Lower leg skin (tissue), 4 donors: ENCODE measurements at regions not wholly inside any gene's neighbourhood (a gene's known extent, or its start where the extent isn't known, plus 50 kb on each side); places are given as distances from the start of the nearest gene placed in this dataset.

ENCODE experiments used
- DNase-seq, 2 donors: peaks; one replicate each; pipeline ENCODE4 v3.0.0-alpha.2; 2019; ENCODE audit warnings: low spot score in 2 of 2
- H3K4me3 ChIP-seq: fragments of 200-600 bp; sonication (generic); 2 replicates; pipeline ENCODE4 v1.5.1; 2017; ENCODE audit warnings: mild to moderate bottlenecking, low read depth; ENCODE audit not compliant: poor library complexity, severe bottlenecking
- POLR2A ChIP-seq, 2 donors: fragments of 450-650 bp; IDR thresholded peaks; one replicate each; pipeline ENCODE4 v1.6.1; 2016 to 2017; ENCODE audit warnings: antibody characterized with exemption in 2 of 2, mild to moderate bottlenecking in 1 of 2, moderate library complexity in 1 of 2
- WGBS, 2 donors: methylation state at CpG; one replicate each; pipeline ENCODE4 v1.1.5; 2018; 5-methylcytosine and 5-hydroxymethylcytosine counted together
- intact Hi-C: fragments of 100-400 bp; cut with DNase I; formaldehyde crosslinking; loops from one replicate; pipeline ENCODE4 v1.15.0; 2023; ENCODE audit warnings: low total_unique reads
- TF ChIP-seq, protein P1 (sequence below), 3 donors: fragments of 450-650 bp; IDR thresholded peaks; one replicate each; pipeline ENCODE4 v1.5.1; 2016; ENCODE audit warnings: antibody characterized with exemption in 3 of 3, mild to moderate bottlenecking in 3 of 3, moderate library complexity in 2 of 3

DNA sequence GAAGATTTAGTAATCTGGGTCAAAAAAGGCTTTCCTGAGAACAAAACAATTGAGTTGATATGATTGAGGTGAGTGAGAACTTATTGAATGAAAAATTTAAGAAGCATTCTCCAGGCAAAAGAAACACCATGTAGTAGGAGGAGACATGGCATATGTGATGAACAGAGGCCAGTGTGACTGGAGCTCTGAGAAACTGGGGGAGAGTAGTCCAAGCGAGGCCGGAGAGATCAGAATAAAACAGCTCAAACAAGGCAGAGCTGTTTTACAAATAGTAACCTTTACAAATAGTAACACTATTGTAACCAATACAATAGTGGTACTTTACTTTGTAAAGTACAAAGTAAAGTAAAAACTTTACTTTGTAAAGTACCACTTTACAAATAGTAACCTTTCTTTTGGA lies 1159.1 kb downstream of the PCDH9 start:
- H3K4me3 ChIP-seq = no peak overlapping the region
- TF ChIP-seq, protein P1, sequence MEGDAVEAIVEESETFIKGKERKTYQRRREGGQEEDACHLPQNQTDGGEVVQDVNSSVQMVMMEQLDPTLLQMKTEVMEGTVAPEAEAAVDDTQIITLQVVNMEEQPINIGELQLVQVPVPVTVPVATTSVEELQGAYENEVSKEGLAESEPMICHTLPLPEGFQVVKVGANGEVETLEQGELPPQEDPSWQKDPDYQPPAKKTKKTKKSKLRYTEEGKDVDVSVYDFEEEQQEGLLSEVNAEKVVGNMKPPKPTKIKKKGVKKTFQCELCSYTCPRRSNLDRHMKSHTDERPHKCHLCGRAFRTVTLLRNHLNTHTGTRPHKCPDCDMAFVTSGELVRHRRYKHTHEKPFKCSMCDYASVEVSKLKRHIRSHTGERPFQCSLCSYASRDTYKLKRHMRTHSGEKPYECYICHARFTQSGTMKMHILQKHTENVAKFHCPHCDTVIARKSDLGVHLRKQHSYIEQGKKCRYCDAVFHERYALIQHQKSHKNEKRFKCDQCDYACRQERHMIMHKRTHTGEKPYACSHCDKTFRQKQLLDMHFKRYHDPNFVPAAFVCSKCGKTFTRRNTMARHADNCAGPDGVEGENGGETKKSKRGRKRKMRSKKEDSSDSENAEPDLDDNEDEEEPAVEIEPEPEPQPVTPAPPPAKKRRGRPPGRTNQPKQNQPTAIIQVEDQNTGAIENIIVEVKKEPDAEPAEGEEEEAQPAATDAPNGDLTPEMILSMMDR (IDR thresholded peaks at IDR 0.05) = no peak
- no peak for TF ChIP-seq POLR2A (IDR thresholded peaks at IDR 0.05)
- intact Hi-C loops = no loop called here
- DNase-seq = no peak
- 95 to 96% methylated on average over 2 of the region's 2 CpGs for WGBS, 2 donors

GRCh38 chr13:66069570-66069969 lies 1160.6 kb downstream of the PCDH9 start:
- TF ChIP-seq POLR2A (IDR thresholded peaks at IDR 0.05) = no peak
- TF ChIP-seq, protein P1 (IDR thresholded peaks at IDR 0.05) = no peak
- H3K4me3 ChIP-seq = no peak overlapping the region
- intact Hi-C loops = no loop called here
- WGBS, 2 donors = 79 to 83% methylated on average over 1 of the region's 1 CpG
- DNase-seq = no peak

GRCh38 chr13:66068683-66069082 lies 1161.5 kb downstream of the PCDH9 start:
- no peak overlapping the region for H3K4me3 ChIP-seq
- TF ChIP-seq POLR2A (IDR thresholded peaks at IDR 0.05) = no peak
- TF ChIP-seq, protein P1 (IDR thresholded peaks at IDR 0.05) = no peak
- no peak for DNase-seq
- intact Hi-C loops = no loop called here
- 36 to 39% methylated on average over 2 of the region's 2 CpGs for WGBS, 2 donors

DNA sequence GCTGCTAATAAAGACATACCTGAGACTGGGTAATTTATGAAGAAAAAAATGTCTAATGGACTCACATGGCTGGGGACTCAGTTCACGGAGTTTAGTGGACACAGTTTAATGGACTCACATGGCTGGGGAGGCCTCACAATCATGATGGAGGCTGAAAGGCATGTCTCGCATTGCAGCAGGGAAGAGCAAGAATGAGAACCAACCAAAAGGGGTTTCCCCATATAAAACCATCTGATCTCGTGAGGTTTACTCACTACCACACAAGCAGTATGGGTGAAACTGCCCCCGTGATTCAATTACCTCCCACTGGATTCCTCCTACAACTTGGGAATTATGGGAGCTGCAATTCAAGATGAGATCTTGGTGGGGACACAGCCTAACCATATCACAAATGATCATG lies 1181.2 kb downstream of the PCDH9 start:
- 87 to 89% methylated on average over 4 of the region's 4 CpGs for WGBS, 2 donors
- TF ChIP-seq, protein P1 (IDR thresholded peaks at IDR 0.05) = no peak
- no peak for TF ChIP-seq POLR2A (IDR thresholded peaks at IDR 0.05)
- intact Hi-C loops = no loop called here

DNA sequence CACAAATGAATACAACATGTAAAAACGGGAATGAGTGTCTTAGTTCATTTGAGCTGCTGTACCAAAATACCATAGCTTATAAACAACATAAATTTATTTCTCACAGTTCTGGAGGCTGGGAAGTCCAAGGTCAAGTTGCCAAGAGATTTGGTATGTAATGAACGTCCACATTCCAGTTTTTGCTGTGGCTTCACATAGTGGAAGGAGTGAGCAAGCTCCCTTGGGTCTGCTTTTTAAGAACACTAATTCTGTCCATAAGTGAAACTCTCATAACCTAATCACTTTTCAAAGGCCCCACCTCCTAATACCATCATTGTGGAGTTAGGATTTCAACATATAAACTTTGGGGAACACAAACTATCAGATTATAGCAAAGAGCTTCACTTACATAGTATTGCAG lies 1189.6 kb downstream of the PCDH9 start:
- H3K4me3 ChIP-seq = no peak overlapping the region
- 62 to 79% methylated on average over 2 of the region's 2 CpGs for WGBS, 2 donors
- intact Hi-C loops = no loop called here
- TF ChIP-seq POLR2A (IDR thresholded peaks at IDR 0.05) = no peak
- TF ChIP-seq, protein P1 (IDR thresholded peaks at IDR 0.05) = no peak
- no peak for DNase-seq

More for the DNA sequence above, 1181.2 kb downstream of the PCDH9 start:
- no peak for DNase-seq
- H3K4me3 ChIP-seq = no peak overlapping the region

GRCh38 chr13:66037096-66037495 lies 1193.0 kb downstream of the PCDH9 start:
- no peak for DNase-seq
- no peak overlapping the region for H3K4me3 ChIP-seq
- intact Hi-C loops = no loop called here
- TF ChIP-seq, protein P1 (IDR thresholded peaks at IDR 0.05) = no peak
- no peak for TF ChIP-seq POLR2A (IDR thresholded peaks at IDR 0.05)
- WGBS, 2 donors = 37 to 46% methylated on average over 2 of the region's 2 CpGs
